Liver (tissue), 7 donors: ENCODE measurements at regions not wholly inside any gene's neighbourhood (a gene's known extent, or its start where the extent isn't known, plus 50 kb on each side); places are given as distances from the start of the nearest gene placed in this dataset.

Experiments used
- DNase-seq: peaks from one replicate; pipeline ENCODE4 v3.0.0-alpha.2; 2017; ENCODE audit warnings: low spot score
- H3K27ac ChIP-seq, 2 donors: one replicate each; pipeline ENCODE4 v1.7.0; 2013; ENCODE audit warnings: inconsistent platforms in 2 of 2, low read length in 2 of 2, control low read depth in 1 of 2, low read depth in 1 of 2, mild to moderate bottlenecking in 1 of 2
- H3K27me3 ChIP-seq, 4 donors: one replicate each; pipeline versions ENCODE4 v1.6.1 to v1.7.0; 2013; ENCODE audit warnings: low read length in 3 of 4, inconsistent platforms in 1 of 4, mild to moderate bottlenecking in 1 of 4, moderate library complexity in 1 of 4; ENCODE audit not compliant: control insufficient read depth in 4 of 4, insufficient read depth in 4 of 4
- H3K36me3 ChIP-seq, 4 donors: one replicate each; pipeline versions ENCODE4 v1.6.1 to v1.7.0; 2013; ENCODE audit warnings: low read length in 3 of 4, mild to moderate bottlenecking in 3 of 4, low read depth in 1 of 4, moderate library complexity in 1 of 4; ENCODE audit not compliant: control insufficient read depth in 4 of 4, insufficient read depth in 3 of 4
- H3K4me1 ChIP-seq, 4 donors: one replicate each; pipeline versions ENCODE4 v1.6.1 to v1.7.0; 2013; ENCODE audit warnings: low read length in 3 of 4, mild to moderate bottlenecking in 3 of 4, moderate library complexity in 1 of 4; ENCODE audit not compliant: control insufficient read depth in 4 of 4, insufficient read depth in 4 of 4
- H3K4me3 ChIP-seq, 3 donors: one replicate each; pipeline versions ENCODE4 v1.6.1 to v1.7.0; 2013; ENCODE audit warnings: low read length in 3 of 3, control low read depth in 1 of 3, low read depth in 1 of 3, mild to moderate bottlenecking in 1 of 3
- H3K9ac ChIP-seq, 2 donors: one replicate each; pipeline ENCODE4 v1.7.0; 2013; ENCODE audit warnings: low read length in 2 of 2, mild to moderate bottlenecking in 2 of 2, moderate library complexity in 2 of 2, control low read depth in 1 of 2, low read depth in 1 of 2
- H3K9me3 ChIP-seq, 4 donors: one replicate each; pipeline versions ENCODE4 v1.6.1 to v1.7.0; 2013; ENCODE audit warnings: low read length in 3 of 4; ENCODE audit not compliant: control insufficient read depth in 4 of 4
- EGR1 ChIP-seq, 2 donors: IDR thresholded peaks; 2 replicates each; pipeline ENCODE4 v1.6.1; 2016 to 2018; ENCODE audit warnings: antibody characterized with exemption in 2 of 2, low read depth in 2 of 2
- FOXA1 ChIP-seq: IDR thresholded peaks from 2 replicates; pipeline ENCODE4 v1.6.1; 2016; ENCODE audit warnings: antibody characterized with exemption
- FOXA2 ChIP-seq: IDR thresholded peaks from 2 replicates; pipeline ENCODE4 v1.6.1; 2016; ENCODE audit warnings: antibody characterized with exemption
- HNF4A ChIP-seq, 2 donors: conservative IDR thresholded peaks; 2 replicates each; pipeline ENCODE4 v1.6.1; 2016; ENCODE audit warnings: antibody characterized with exemption in 2 of 2, mild to moderate bottlenecking in 2 of 2
- HNF4G ChIP-seq: IDR thresholded peaks from 2 replicates; pipeline ENCODE4 v1.6.1; 2016; ENCODE audit warnings: antibody characterized with exemption
- JUND ChIP-seq, 2 donors: IDR thresholded peaks; 2 replicates each; pipeline ENCODE4 v1.6.1; 2016; ENCODE audit warnings: antibody characterized with exemption in 2 of 2
- MAX ChIP-seq: IDR thresholded peaks from 2 replicates; pipeline ENCODE4 v1.6.1; 2016; ENCODE audit warnings: antibody characterized with exemption
- RAD21 ChIP-seq, 2 donors: IDR thresholded peaks; 2 replicates each; pipeline ENCODE4 v1.6.1; 2016; ENCODE audit warnings: antibody characterized with exemption in 2 of 2, mild to moderate bottlenecking in 2 of 2
- REST ChIP-seq: IDR thresholded peaks from 2 replicates; pipeline ENCODE4 v1.6.1; 2016; ENCODE audit warnings: antibody characterized with exemption, mild to moderate bottlenecking
- RXRA ChIP-seq, 2 donors: IDR thresholded peaks; 2 replicates each; pipeline ENCODE4 v1.6.1; 2017 to 2018; ENCODE audit warnings: antibody characterized with exemption in 2 of 2, mild to moderate bottlenecking in 1 of 2
- SP1 ChIP-seq: IDR thresholded peaks from 2 replicates; pipeline ENCODE4 v1.6.1; 2018; ENCODE audit warnings: antibody characterized with exemption, mild to moderate bottlenecking
- YY1 ChIP-seq: IDR thresholded peaks from 2 replicates; pipeline ENCODE4 v1.6.1; 2016; ENCODE audit warnings: antibody characterized with exemption, mild to moderate bottlenecking
- WGBS: extraction: QIAGEN DNeasy Blood & Tissue Kit; methylation state at CpG from one replicate; pipeline ENCODE4 v1.1.7; 2013; 5-methylcytosine and 5-hydroxymethylcytosine counted together
- TF ChIP-seq, protein P1 (sequence below): IDR thresholded peaks from 2 replicates; pipeline ENCODE4 v1.6.1; 2016; ENCODE audit warnings: antibody characterized with exemption
- TF ChIP-seq, protein P2 (sequence below): IDR thresholded peaks from 2 replicates; pipeline ENCODE4 v1.6.1; 2016; ENCODE audit warnings: antibody characterized with exemption
- donor health status: healthy.
- donor health status: healthy.
- donor health status: healthy.
- donor health status: healthy.

DNA sequence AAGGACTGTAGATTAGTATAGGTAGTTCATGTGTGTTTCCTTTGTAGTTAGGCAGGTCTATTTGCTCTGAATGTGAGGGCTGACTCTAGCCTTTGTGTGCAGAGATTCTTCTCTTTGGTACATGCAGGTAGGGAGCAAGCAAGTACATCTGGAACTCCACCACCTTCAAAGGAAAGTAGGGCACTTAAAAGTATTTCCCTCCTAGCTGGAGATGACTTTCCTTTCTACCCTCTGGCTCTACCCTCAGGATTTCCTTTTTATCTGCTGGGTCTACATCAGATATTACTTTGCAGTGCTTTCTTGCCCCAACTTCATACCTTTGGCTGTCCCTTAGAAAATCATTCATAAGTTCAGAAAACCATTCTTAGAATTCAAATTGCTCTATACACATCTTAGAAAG is 91.7 kb upstream of the HIVEP3 start:
- Histone ChIP-seq H3K4me3 (no peak overlapping the region), H3K4me1 (peaks cover 0 to 2% (median 0%) of the 10 kb centered on the region in 4 donors), H3K9me3 (no peaks in the 10 kb centered on the region), H3K27me3 (no peaks in the 10 kb centered on the region), H3K27ac (no peak overlapping the region), H3K36me3 (no peaks in the 10 kb centered on the region), H3K9ac (no peak overlapping the region)
- TF ChIP-seq, protein P1, sequence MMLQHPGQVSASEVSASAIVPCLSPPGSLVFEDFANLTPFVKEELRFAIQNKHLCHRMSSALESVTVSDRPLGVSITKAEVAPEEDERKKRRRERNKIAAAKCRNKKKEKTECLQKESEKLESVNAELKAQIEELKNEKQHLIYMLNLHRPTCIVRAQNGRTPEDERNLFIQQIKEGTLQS, result no peak
- no peak for DNase-seq

DNA sequence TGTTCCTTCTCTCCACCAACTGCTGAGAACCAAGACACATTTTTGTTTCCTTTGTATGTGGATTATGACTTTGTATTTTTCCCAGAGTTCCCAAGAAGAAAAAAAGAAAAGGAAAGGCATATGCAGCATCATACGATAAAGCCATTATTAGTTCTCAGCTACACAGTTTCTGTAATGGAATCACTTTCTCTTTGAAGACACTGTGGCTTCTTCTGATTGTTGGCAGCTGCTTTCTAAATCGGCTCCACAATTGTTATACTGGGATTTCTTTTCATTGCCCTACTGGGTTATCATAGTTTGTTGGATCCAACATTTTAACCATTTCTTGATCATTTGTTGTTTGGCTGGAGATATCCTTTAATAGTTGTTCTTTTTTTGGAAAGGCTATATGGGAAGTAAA is 89.5 kb upstream of the HIVEP3 start:
- Histone ChIP-seq H3K36me3 (no peaks in the 10 kb centered on the region), H3K27ac (no peak overlapping the region), H3K9me3 (no peaks in the 10 kb centered on the region), H3K4me3 (no peak overlapping the region), H3K9ac (no peak overlapping the region), H3K4me1 (peaks cover 0 to 15% (median 7%) of the 10 kb centered on the region in 4 donors), H3K27me3 (no peaks in the 10 kb centered on the region)
- no peak for DNase-seq
- 75% methylated on average over 2 of the region's 2 CpGs for WGBS
- TF ChIP-seq SP1, result no peak
- TF ChIP-seq, protein P1, result no peak
- TF ChIP-seq JUND (IDR thresholded peaks at IDR 0.05), result no peak
- no peak for TF ChIP-seq MAX
- TF ChIP-seq EGR1 (IDR thresholded peaks at IDR 0.05; ENCODE audit: low read depth in 2 of 2), result no peak
- TF ChIP-seq FOXA2, result no peak
- no peak for TF ChIP-seq FOXA1
- TF ChIP-seq REST, result no peak
- TF ChIP-seq, protein P2, sequence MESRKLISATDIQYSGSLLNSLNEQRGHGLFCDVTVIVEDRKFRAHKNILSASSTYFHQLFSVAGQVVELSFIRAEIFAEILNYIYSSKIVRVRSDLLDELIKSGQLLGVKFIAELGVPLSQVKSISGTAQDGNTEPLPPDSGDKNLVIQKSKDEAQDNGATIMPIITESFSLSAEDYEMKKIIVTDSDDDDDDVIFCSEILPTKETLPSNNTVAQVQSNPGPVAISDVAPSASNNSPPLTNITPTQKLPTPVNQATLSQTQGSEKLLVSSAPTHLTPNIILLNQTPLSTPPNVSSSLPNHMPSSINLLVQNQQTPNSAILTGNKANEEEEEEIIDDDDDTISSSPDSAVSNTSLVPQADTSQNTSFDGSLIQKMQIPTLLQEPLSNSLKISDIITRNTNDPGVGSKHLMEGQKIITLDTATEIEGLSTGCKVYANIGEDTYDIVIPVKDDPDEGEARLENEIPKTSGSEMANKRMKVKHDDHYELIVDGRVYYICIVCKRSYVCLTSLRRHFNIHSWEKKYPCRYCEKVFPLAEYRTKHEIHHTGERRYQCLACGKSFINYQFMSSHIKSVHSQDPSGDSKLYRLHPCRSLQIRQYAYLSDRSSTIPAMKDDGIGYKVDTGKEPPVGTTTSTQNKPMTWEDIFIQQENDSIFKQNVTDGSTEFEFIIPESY, result no peak
- TF ChIP-seq HNF4A (conservative IDR thresholded peaks at IDR 0.05), result no peak
- TF ChIP-seq RAD21 (IDR thresholded peaks at IDR 0.05), result no peak

DNA sequence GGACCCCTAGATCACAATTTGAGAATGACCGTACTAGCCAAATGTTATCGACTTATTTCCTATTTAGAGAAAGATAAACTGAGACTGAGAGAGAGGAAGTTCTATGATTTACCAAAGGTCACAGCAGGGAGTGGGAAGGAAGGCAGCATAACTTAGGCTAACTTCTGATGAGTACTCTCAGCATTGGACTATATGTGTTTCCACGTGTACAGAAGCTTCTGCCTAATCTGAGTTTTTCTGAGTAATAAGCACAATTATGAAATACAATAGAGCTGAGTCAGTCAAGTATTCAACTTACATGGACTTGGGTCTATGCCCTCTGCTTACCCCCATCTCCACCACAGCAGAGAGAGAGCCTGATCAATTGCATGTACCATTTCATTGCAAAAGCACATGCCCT is 88.1 kb upstream of the HIVEP3 start:
- no peak for TF ChIP-seq YY1
- no peak for TF ChIP-seq SP1
- TF ChIP-seq JUND (IDR thresholded peaks at IDR 0.05), result no peak
- TF ChIP-seq, protein P1, result no peak
- no peak for TF ChIP-seq FOXA2
- TF ChIP-seq RXRA (IDR thresholded peaks at IDR 0.05), result no peak
- TF ChIP-seq, protein P2, result no peak
- no peak for TF ChIP-seq MAX
- no peak for TF ChIP-seq RAD21 (IDR thresholded peaks at IDR 0.05)
- no peak for TF ChIP-seq REST
- TF ChIP-seq HNF4A (conservative IDR thresholded peaks at IDR 0.05), result no peak
- no peak for TF ChIP-seq HNF4G
- peaks cover 0 to 15% (median 8%) of the 10 kb centered on the region in 4 donors for H3K4me1 ChIP-seq
- H3K27me3 ChIP-seq, result no peaks in the 10 kb centered on the region
- no peak for DNase-seq
- no peak overlapping the region for H3K27ac ChIP-seq
- H3K36me3 ChIP-seq, result no peaks in the 10 kb centered on the region
- H3K4me3 ChIP-seq, result no peak overlapping the region
- H3K9ac ChIP-seq, result no peak overlapping the region
- no peaks in the 10 kb centered on the region for H3K9me3 ChIP-seq
- 64% methylated on average over 3 of the region's 3 CpGs for WGBS
